ENCODE measurements at regions not wholly inside any gene's neighbourhood (a gene's known extent, or its start where the extent isn't known, plus 50 kb on each side); places are given as distances from the start of the nearest gene placed in this dataset.
"Not testable (repeated sequence)": the region's sequence is repeated elsewhere in the genome, so short reads cannot be mapped to it uniquely, and the experiment has no call there.

GRCh38 chr4:38468339-38468866 lies 195.6 kb upstream of the KLF3 start:
- DNase-seq (no peak), ATAC-seq (no peak)

- no peak for ATAC-seq
These were observed 194.6 kb upstream of the KLF3 start for GRCh38 chr4:38469410-38469809.

GRCh38 chr4:38470735-38471262 lies 193.2 kb upstream of the KLF3 start:
- no peak for DNase-seq

More at GRCh38 chr4:38469410-38469809, 194.6 kb upstream of the KLF3 start:
- no peak for DNase-seq

GRCh38 chr4:38482696-38483095 lies 181.3 kb upstream of the KLF3 start:
- DNase-seq (no peak), ATAC-seq (no peak)

More at GRCh38 chr4:38470735-38471262, 193.2 kb upstream of the KLF3 start:
- no peak for ATAC-seq

- not testable (repeated sequence) for DNase-seq, ATAC-seq
These were observed 180.4 kb upstream of the KLF3 start for GRCh38 chr4:38483628-38484027.

- no peak for DNase-seq
- ATAC-seq = no peak
These were observed 174.8 kb upstream of the KLF3 start for GRCh38 chr4:38489011-38489861.

GRCh38 chr4:38489924-38490639 lies 173.9 kb upstream of the KLF3 start:
- DNase-seq = peak; percentile 31
- peak; percentile 89 for ATAC-seq

- no peak for DNase-seq
- ATAC-seq = no peak
These were observed 173.1 kb upstream of the KLF3 start for GRCh38 chr4:38490753-38491446.

GRCh38 chr4:38491854-38492478 lies 172.0 kb upstream of the KLF3 start:
- DNase-seq (no peak), ATAC-seq (no peak)

- ATAC-seq = no peak
- no peak for DNase-seq
These were observed 170.9 kb upstream of the KLF3 start for GRCh38 chr4:38493066-38493465.

GRCh38 chr4:38495446-38495845 lies 168.6 kb upstream of the KLF3 start:
- ATAC-seq = no peak

GRCh38 chr4:38497121-38497520 lies 166.9 kb upstream of the KLF3 start:
- DNase-seq (no peak), ATAC-seq (no peak)

More at GRCh38 chr4:38495446-38495845, 168.6 kb upstream of the KLF3 start:
- no peak for DNase-seq

GRCh38 chr4:38499101-38499500 lies 164.9 kb upstream of the KLF3 start:
- no peak for DNase-seq
- no peak for ATAC-seq

- ATAC-seq = no peak
- no peak for DNase-seq
These were observed 163.6 kb upstream of the KLF3 start for GRCh38 chr4:38500433-38500832.

GRCh38 chr4:38501698-38502097 lies 162.3 kb upstream of the KLF3 start:
- no peak for ATAC-seq

GRCh38 chr4:38503689-38504395 lies 160.2 kb upstream of the KLF3 start:
- peak; percentile 52 for ATAC-seq
- DNase-seq = no peak

More at GRCh38 chr4:38501698-38502097, 162.3 kb upstream of the KLF3 start:
- no peak for DNase-seq

- DNase-seq (no peak), ATAC-seq (no peak)
These were observed 159.6 kb upstream of the KLF3 start for GRCh38 chr4:38504396-38504715.

GRCh38 chr4:38509551-38509950 lies 154.4 kb upstream of the KLF3 start:
- no peak for DNase-seq
- ATAC-seq = peak; percentile 79

- no peak for DNase-seq
- no peak for ATAC-seq
These were observed 153.8 kb upstream of the KLF3 start for GRCh38 chr4:38510201-38510600.

- DNase-seq (no peak), ATAC-seq (no peak)
These were observed 152.3 kb upstream of the KLF3 start for GRCh38 chr4:38511702-38512101.

- DNase-seq (no peak), ATAC-seq (no peak)
These were observed 151.2 kb upstream of the KLF3 start for GRCh38 chr4:38512840-38513239.

All from stimulated activated naive CD8-positive, alpha-beta T cell treated with anti-CD3 and anti-CD28 coated beads, Interleukin-15, Interleukin-2, amounts not matched to agents 100 U/mL and 50 U/mL, for 24 hours (primary cell).